ENCODE measurements at regions not wholly inside any gene's neighbourhood (a gene's known extent, or its start where the extent isn't known, plus 50 kb on each side); places are given as distances from the start of the nearest gene placed in this dataset. TPM values are rescaled to one million over a fixed set of nuclear protein-coding genes. Genes with fewer than 3 reads are reported as not detected.

Small RNA genes in the stretch of these regions (microRNA-seq; reads per million reads assigned to microRNA genes)
- gene MIR4275: not detected
